ENCODE measurements at regions not wholly inside any gene's neighbourhood (a gene's known extent, or its start where the extent isn't known, plus 50 kb on each side); places are given as distances from the start of the nearest gene placed in this dataset.

DNA sequence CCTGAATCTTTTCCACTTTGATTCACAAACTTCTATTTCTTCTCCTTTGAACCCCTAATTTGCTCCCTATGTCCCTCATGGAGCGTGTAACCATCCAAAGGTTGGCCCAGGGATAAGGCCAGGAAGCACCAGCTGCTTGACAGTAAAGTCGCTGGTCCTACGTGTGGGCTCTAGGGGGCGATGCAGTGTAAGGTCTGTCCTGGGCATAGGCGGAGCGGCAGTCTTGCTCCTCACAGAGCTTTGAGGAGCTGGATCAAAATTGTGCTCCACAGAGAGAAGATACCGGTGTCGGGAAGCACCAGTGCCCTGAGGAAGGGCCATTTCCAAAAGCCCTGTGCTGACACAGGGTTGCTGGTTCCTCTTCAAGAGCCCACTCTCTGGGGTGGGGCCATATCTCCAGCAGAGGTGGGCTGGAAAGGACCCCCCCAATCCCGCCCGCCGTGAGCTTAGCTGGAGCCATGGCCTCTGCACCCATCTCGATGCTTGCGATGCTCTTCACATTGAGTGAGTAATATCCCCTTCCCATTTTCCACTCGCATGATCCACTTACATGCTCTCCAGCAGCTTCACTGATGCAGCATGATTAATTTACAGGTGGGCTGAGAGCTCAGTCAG is 49.9 kb upstream of the OR4E1 start:
- intact Hi-C loops (cut with micrococcal nuclease; ENCODE audit: unreplicated experiment): no loop called here
- TF ChIP-seq, protein P1, sequence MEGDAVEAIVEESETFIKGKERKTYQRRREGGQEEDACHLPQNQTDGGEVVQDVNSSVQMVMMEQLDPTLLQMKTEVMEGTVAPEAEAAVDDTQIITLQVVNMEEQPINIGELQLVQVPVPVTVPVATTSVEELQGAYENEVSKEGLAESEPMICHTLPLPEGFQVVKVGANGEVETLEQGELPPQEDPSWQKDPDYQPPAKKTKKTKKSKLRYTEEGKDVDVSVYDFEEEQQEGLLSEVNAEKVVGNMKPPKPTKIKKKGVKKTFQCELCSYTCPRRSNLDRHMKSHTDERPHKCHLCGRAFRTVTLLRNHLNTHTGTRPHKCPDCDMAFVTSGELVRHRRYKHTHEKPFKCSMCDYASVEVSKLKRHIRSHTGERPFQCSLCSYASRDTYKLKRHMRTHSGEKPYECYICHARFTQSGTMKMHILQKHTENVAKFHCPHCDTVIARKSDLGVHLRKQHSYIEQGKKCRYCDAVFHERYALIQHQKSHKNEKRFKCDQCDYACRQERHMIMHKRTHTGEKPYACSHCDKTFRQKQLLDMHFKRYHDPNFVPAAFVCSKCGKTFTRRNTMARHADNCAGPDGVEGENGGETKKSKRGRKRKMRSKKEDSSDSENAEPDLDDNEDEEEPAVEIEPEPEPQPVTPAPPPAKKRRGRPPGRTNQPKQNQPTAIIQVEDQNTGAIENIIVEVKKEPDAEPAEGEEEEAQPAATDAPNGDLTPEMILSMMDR (IDR thresholded peaks at IDR 0.05): peak; percentile 42
- TF ChIP-seq TCF7L2 (IDR thresholded peaks at IDR 0.05; ENCODE audit: low read depth, low read length) (no peak), POLR2AphosphoS5 (IDR thresholded peaks at IDR 0.05; ENCODE audit: low read depth, low read length) (no peak), SIN3A (IDR thresholded peaks at IDR 0.05; ENCODE audit: borderline replicate concordance, insufficient read depth, low read depth, low read length) (no peak)
- TF ChIP-seq, protein P2, sequence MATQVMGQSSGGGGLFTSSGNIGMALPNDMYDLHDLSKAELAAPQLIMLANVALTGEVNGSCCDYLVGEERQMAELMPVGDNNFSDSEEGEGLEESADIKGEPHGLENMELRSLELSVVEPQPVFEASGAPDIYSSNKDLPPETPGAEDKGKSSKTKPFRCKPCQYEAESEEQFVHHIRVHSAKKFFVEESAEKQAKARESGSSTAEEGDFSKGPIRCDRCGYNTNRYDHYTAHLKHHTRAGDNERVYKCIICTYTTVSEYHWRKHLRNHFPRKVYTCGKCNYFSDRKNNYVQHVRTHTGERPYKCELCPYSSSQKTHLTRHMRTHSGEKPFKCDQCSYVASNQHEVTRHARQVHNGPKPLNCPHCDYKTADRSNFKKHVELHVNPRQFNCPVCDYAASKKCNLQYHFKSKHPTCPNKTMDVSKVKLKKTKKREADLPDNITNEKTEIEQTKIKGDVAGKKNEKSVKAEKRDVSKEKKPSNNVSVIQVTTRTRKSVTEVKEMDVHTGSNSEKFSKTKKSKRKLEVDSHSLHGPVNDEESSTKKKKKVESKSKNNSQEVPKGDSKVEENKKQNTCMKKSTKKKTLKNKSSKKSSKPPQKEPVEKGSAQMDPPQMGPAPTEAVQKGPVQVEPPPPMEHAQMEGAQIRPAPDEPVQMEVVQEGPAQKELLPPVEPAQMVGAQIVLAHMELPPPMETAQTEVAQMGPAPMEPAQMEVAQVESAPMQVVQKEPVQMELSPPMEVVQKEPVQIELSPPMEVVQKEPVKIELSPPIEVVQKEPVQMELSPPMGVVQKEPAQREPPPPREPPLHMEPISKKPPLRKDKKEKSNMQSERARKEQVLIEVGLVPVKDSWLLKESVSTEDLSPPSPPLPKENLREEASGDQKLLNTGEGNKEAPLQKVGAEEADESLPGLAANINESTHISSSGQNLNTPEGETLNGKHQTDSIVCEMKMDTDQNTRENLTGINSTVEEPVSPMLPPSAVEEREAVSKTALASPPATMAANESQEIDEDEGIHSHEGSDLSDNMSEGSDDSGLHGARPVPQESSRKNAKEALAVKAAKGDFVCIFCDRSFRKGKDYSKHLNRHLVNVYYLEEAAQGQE (IDR thresholded peaks at IDR 0.05; ENCODE audit: insufficient read depth in 1 of 2, low read depth in 2 of 2, low read length in 1 of 2): no peak
- no peak for DNase-seq (ENCODE audit: low read depth, low spot score)

More for the DNA sequence above, 49.9 kb upstream of the OR4E1 start:
- Histone ChIP-seq H3K36me3 (ENCODE audit: control insufficient read depth, insufficient read depth, low read length) (no peaks in the 10 kb centered on the region), H3K4me3 (ENCODE audit: low read depth in 2 of 2, low read length in 2 of 2) (no peak overlapping the region), H3K27me3 (ENCODE audit: control insufficient read depth, insufficient read depth, low read length) (peaks cover 3% of the 10 kb centered on the region; the same call in 1 of the 2 replicates), H3K9me3 (ENCODE audit: control insufficient read depth, insufficient read depth, low read depth, low read length) (no peaks in the 10 kb centered on the region), H3K4me1 (ENCODE audit: control insufficient read depth, insufficient read depth, low read length) (no peaks in the 10 kb centered on the region), H3K27ac (ENCODE audit: low read length) (no peak overlapping the region)
- POLR2A ChIA-PET: no interaction called here
- no TSS peak for BruUV-seq (replicated peaks)
- 0 out of 2 replicates have a peak, but pooled peaks have one; percentile 58 for ATAC-seq
- in situ Hi-C loops (cut with HindIII; ENCODE audit: low pct_unique_long_range_greater_than_20kb, low sequenced_read_pairs): no loop called here
- CTCF ChIA-PET: interaction anchor here (0.5 to 0.7 kb wide), 2 partner anchors 66 to 144 kb away, joined by 3 read pairs; no protein-coding TSS in a partner anchor
